ENCODE measurements at regions not wholly inside any gene's neighbourhood (a gene's known extent, or its start where the extent isn't known, plus 50 kb on each side); places are given as distances from the start of the nearest gene placed in this dataset.
A peak's percentile ranks its signal among the peaks of the same experiment; 100 is the strongest.
"Not testable (repeated sequence)": the region's sequence is repeated elsewhere in the genome, so short reads cannot be mapped to it uniquely, and the experiment has no call there.

DNA sequence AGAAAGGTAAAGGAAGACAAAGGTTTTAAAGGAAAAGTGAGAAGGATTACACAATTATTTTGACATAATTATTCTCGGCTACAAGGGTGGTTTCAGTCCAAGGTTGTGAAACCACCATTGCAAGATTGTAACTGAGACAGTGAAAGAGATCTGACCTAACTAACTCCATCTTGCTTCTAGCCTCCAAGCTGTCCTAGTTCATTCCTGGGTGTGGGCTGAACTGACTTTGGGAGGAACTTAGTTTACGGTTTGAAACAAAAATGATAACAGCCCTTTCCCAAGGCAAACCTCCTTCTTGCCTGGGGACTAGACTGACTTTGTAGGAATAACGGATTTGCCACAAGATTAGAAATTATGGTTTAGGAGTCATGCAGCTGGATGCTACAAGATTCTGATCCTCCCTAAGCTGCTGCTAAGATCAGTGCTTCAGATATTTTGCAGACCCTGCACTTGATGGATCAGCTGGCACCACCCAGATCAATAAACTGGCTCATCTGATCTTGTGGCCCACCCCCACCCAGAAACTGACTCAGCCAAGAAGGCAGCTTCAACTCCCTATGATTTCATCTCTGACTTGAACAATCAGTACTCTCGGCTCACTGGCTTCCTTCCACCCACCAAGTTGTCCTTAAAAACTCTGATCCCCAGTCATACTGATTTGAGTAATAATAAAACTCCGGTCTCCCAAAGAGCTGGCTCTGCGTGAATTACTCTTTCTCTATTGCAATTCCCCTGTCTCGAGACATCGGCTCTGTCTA, 57.7 kb upstream of the AADACL2 start:
- no peak for DNase-seq

DNA sequence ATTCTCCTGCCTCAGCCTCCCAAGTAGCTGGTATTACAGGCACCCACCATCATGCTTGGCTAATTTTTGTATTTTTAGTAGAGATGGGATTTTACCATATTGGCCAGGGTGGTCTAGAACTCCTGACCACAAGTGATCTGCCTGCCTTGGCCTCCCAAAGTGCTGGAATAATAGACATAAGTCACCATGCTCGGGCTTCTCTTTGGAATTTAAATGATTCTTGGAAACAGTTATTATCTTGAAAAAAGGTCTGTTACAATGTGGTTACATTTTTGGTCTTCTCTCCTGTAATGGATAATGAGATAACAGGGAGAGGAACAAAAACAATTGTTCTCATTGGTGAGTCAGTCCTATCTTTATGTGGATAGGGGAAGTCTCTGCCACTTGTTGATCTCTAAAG, 59.8 kb upstream of the AADACL2 start:
- DNase-seq, result no peak

GRCh38 chr3:151667762-151668161, 66.0 kb upstream of the AADACL2 start:
- DNase-seq, result not testable (repeated sequence)

GRCh38 chr3:151660885-151661284, 72.8 kb upstream of the AADACL2 start:
- DNase-seq, result peak; percentile 52

DNA sequence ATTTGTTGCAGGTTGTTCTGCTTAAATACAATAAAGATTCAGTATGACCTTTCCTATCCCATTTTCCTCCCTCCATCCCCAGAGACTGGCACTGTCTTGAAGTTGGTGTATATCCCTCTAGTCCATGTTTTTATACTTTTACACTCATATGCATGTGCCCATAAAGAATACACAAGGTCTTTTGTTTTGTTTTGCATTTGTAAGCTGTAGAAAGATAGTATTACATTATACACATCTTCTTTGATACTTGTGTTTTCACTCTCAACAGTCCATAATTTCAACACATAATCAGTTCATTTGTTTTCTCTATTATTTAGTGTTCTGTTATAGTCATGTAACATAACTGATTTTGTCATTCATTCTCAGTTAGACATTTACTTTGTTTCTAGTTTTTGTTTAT, 88.7 kb upstream of the AADACL2 start:
- no peak for DNase-seq

- DNase-seq, result peak; percentile 54
These were observed 89.6 kb upstream of the AADACL2 start for GRCh38 chr3:151644020-151644620.

DNA sequence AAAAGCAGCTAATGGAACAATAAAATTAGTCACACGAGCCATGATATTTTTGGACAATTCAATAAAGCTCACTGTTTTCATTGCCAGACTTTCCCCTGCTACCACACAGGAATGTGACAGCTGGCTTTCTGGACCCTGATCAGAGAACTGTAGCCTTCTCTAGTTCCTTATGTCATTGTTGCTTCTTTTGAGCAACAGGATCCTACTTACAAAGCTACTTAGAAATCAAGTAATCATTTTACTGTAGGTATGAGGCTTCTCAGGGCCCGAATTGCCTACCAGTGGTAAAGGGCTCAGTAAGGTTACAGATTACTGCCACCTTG, 94.3 kb upstream of the AADACL2 start:
- DNase-seq, result no peak

GRCh38 chr3:151638555-151639417, 94.9 kb upstream of the AADACL2 start:
- peak; percentile 21 for DNase-seq

- DNase-seq, result peak; percentile 19
These were observed 97.8 kb upstream of the AADACL2 start for GRCh38 chr3:151635905-151636304.

GRCh38 chr3:151631946-151632345, 101.8 kb upstream of the AADACL2 start:
- no peak for DNase-seq

DNA sequence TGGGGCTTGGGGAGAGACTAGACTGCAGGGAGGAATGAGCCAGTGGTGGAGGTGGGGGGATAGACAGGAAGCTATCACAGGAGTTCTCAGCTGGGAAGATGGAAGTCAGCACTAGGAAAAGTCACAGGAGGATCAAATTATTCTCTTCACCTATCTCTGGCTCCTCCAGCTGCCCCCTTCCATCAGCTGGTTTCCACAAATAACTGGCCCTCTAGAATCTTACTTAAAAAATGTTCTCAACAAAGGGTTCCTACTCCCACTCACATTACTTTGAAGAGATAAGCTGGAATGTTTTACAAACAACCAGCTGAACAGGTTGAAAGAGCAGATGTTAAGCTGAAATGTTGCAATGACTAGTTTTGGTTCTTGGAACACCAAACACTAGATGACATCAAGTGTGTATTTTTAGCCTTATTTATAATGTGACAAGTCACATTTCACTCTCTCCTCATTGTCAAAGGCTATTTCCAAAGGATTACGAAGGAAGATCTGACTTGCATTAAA, 102.7 kb upstream of the AADACL2 start:
- DNase-seq, result peak; percentile 44

DNA sequence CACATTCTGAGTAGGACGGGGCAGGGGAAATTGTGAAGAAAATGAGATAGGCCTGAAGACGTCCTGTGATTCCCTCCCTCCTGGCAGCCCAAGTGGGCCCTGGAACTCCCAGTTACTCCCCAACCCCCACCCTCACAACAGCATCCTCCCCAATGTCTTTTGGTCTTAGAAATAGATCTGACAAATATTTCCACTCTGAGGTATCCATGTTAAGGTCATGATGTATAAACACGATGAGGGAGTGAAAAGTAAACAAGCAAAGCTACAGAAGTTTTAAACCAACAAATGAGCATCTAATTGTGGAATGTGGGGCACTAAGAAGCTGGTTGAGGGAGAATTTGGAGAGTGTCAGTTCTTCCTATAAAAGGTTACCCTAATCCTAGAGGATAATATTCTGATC, 103.7 kb upstream of the AADACL2 start:
- no peak for DNase-seq

- DNase-seq, result no peak
These were observed 108.1 kb upstream of the AADACL2 start for GRCh38 chr3:151625586-151625985.

DNA sequence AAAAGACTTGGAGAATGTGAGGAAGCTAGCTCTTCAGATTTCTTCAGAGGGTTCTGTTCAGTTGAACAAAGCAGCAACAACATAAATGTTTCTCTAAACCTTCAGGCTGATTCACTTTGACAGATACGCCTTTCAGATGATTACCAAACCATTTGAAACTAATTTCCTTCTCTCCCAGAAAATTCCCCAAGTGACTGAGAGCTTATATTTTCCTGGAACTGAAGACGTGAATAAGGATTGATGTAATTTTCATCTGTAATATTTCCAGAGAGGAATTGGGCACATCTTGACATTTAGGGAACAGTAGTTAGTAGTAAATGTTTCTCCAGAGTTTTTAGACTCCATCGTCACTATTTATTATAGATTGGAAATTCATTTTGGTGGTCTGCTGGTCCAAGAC, 108.6 kb upstream of the AADACL2 start:
- no peak for DNase-seq

GRCh38 chr3:151620071-151620470, 113.7 kb upstream of the AADACL2 start:
- no peak for DNase-seq

- DNase-seq, result no peak
These were observed 118.3 kb upstream of the AADACL2 start for GRCh38 chr3:151615464-151615863.

DNA sequence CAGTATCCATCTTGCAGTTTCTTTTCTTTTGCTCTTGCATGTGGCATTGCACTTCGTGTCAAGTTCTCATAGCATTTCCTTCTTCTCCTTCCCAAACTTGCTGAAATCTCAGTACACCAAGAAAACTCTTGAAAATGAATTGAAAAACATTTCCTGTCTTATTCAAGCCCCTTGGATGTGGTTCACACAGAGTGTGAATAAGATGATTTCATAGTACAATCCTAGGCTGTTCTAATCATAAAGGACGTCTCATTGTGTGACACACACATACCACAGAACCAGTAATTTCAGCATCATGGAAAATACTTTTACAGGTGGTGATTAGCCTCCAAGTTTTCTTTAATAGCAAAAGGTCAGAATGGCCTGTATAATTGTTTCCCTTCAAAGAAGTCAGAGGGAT, 121.6 kb upstream of the AADACL2 start:
- no peak for DNase-seq

GRCh38 chr3:151611419-151611818, 122.3 kb upstream of the AADACL2 start:
- DNase-seq, result no peak

GRCh38 chr3:151609491-151609890, 124.2 kb upstream of the AADACL2 start:
- no peak for DNase-seq

DNA sequence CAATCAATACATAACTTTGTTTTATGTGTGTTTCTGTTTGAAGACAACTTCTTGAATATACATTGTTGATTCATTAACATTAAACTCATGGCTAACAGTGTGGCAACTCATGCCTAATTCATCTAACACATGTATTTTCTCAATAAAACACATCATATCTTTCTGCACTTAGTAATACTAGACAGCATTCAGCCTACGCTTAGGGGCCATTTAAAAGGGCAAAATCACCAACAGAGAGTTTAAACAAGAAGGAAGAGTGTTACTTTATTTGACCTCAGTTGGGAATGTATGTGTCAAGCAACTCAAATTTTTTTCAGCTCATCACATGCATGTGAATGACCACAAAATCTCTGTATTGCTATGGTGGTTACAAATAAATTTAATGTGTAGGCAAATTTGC, 128.8 kb upstream of the AADACL2 start:
- DNase-seq, result no peak

GRCh38 chr3:151600783-151601182, 132.9 kb upstream of the AADACL2 start:
- no peak for DNase-seq

- no peak for DNase-seq
These were observed 134.5 kb upstream of the AADACL2 start for GRCh38 chr3:151599103-151599672.

- DNase-seq, result no peak
These were observed 136.1 kb upstream of the IGSF10 start for GRCh38 chr3:151596940-151597339.

Measured in RPMI8226 (cell line).